Superior temporal gyrus (tissue), 1 donor: ENCODE measurements at regions not wholly inside any gene's neighbourhood (a gene's known extent, or its start where the extent isn't known, plus 50 kb on each side); places are given as distances from the start of the nearest gene placed in this dataset.
"Not testable (repeated sequence)": the region's sequence is repeated elsewhere in the genome, so short reads cannot be mapped to it uniquely, and the experiment has no call there.

ENCODE experiments used
- DNase-seq: peaks from one replicate; pipeline ENCODE4 v3.0.0-alpha.2; 2016; ENCODE audit errors: extremely low spot score

DNA sequence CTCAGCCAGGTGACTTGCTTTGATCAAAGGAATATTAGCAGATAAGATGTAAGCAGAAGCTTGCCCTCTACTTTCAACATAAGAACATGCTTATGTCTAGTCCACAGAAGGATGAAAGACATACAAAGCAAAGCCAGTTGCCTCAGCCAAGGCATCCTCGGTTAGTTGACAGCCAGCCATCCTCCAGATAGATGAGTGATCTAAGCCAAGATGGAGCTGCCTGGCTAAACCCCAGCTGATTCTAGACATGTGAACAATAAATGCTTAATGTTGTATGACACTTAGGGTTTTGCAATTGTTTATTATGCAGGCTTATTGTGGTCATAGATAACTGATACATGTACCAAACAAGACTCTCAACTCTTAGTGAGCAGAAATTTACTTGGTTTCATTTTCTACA is 157.6 kb upstream of the TMTC2 start:
- DNase-seq, result peak; percentile 69

DNA sequence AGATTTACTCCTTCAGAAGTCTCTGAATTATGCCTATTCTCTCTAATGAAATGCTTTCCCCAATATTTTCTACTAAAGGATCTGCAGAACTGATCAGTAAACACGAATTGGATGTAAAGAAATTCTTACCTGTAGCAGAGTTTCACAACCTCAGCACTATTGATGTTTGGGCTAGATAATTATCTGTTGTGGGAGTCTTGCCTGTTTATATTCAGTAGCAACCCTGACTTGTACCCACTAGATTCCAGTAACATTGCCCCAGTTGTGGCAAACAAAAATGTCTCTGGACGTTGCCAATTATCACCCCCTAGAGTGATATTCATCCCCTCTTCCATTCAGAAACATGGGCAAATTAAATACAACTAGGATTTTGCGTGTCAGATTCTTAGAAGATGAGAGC is 156.8 kb upstream of the TMTC2 start:
- DNase-seq, result no peak

DNA sequence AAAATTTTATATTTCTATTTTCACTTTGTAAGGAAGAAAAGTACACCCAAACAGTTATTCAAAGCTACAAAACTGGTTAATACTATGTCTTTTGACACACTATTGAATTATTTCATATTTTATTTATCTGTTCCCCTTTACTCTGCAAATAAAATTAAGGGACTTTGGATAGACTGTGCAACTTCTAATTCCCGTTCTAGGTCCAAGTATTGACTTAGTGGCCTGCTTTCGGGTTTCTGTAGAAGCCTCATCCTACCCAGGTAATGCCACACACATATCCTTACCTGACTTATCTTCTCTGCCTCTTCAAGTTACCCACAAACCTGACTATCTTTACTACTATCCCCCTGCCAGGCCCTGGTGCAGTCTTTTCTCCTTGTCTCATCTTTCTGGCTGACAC is 156.3 kb upstream of the TMTC2 start:
- no peak for DNase-seq

DNA sequence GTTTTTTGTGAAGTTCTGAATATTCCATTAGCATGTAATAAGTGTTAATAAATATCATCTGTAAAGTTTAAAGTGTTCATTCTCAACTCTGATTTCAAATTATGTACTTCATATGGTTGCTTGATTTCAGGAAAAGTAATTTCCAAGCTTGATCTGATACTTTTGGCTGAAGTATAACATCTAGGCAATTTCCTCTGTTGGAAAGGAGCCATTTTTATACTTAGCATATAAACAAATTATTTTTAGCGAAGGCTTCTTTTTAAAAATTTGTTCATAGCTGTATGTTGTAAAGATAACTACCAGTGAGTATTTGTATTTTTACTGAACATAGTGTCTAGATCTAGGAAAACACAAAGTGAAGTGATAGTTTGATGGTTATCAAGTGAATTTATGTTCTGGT is 153.4 kb upstream of the TMTC2 start:
- DNase-seq, result no peak

DNA sequence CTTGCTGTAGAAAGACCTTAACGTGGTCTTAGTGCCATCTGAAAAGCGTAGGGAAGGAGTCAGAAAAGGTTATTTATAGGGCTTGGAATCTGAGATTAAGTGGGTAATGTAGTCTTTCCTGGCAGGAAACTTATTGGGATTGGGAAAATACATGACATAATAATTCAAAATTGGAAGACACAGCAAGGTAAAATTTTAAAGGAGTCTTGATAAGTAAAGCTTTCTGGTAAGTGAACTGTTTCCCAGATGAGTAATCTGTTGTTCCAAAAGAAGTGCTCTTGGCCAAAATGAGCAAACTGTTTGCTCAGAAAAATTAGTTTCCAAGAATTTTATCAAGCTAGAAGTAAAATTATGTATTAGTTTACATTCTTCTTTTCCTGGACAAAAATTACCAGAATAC is 149.3 kb upstream of the TMTC2 start:
- DNase-seq, result no peak

DNA sequence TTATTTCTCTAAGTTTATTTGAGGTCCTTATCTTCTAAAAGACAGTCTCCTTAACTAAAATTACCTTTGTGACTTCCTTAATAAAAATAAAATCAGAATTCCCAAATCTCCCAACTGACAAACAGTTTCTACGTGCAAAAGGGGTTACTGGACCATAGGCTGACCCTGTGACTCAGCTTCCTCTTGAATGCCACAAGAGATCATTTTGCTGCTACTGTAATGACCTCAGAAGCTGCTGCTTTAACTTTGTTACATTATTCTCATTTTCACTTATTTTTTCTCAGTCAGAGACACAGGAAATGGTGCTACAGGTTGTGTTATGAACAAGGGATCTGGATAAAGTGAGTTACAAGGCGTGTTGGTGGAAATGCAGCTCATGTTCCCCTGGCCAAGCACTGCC is 132.2 kb upstream of the TMTC2 start:
- no peak for DNase-seq

DNA sequence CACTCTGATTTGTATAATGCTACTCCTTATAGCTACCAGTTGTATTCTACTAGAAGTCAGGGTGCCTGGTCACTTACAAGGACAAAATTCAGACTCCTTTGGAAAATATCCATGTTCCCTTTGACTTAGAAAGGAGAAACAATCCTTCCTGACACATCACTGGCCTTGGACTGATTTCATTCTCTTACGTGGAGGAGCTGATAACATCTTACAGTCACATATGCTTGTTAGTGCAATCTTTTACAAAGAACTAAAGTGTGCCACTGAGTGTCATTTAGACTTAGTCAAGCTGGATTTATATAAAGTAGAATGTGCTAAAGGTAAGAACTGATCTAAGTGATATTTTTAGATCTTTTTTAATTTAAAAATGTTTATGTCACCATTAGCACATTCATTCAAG is 131.0 kb upstream of the TMTC2 start:
- no peak for DNase-seq

DNA sequence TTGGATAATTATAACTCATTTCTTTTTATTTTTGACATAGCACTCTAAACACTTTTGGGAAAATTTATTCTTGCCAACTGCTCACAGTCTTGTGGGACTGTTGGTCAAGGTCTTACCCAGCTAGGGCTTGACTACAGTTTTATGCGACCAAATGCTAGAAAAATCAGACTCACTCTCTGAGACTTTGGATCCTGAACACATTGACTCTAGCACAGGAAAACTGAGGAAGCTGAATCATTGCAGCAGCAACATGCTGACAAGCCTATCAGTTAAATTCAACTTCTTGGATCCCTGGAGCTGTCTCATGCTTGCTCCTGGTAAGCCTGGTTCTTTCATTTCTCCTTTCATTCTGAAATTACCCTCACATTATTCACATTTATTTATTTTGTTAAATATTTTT is 120.7 kb upstream of the TMTC2 start:
- no peak for DNase-seq

DNA sequence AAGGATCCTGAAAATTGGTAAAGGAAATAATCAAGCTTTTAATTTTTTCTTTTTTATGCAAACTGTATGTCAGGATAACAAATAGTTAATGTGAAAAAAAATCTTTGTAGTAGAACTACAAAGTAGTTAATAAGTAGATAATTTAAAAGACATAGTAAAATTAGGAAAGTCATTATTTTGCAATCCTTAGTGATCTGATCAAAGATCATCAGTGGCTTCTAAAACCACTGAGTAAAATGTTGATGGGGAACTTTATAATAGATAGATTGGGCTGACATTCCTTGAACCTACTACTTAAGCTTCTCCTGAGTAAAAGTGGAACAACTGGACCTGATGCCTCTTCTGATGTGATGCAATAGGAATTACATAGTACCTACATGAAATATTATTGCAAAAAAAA is 119.0 kb upstream of the TMTC2 start:
- DNase-seq, result no peak

DNA sequence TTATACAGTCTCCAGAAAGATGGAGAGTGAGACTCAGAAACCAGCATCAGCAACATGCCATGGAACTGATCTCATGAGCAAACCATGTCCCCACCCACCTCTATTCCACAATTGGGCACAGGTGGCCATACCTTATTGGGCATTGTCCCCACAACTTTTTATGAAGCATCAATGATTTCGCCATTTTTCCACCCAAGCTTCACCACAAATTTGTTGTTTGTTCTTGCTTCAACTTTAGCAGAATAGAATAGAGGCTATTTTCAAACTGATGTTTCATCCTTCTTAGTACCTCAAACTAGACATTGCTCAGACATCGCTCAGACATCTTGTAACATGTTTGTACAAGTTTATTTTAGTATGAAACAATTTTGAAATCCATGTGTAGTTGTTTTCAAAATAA is 112.5 kb upstream of the TMTC2 start:
- DNase-seq, result no peak

DNA sequence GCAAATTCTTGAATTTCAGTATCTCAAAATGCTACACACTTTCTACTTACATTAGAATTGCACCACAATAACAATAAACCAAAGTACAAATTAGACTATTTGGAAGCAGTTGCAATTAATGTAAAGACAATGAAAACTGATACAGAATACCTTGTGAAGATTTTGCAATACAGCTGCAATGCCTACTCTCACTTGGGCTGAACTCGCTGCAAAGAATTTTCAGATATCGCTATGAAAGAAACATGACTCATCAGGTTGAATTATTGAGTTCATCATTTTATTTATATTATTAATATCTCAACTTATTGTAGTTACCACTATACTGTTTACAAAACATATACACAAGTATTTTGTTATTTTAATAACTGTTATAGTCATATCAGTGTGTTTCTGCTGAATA is 108.0 kb upstream of the TMTC2 start:
- DNase-seq, result no peak

DNA sequence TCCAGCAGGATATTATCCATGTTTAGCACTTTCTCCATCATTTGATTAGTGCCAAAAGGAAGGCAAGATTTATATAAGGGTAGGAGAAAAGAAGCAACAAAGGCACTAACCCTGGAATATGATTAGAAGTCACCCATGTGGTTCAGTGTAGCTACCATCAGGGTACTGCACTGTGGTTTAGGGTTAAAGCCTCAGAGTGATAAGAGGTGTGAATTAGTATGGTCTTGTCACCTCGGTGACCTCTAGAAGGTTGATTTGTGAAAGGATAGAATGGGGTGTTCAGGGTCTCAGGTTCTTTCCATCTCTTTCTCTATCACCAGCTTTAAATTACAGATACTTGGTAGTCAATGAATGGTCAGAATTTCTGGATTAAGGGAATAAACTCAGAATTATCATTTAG is 103.0 kb upstream of the TMTC2 start:
- no peak for DNase-seq

DNA sequence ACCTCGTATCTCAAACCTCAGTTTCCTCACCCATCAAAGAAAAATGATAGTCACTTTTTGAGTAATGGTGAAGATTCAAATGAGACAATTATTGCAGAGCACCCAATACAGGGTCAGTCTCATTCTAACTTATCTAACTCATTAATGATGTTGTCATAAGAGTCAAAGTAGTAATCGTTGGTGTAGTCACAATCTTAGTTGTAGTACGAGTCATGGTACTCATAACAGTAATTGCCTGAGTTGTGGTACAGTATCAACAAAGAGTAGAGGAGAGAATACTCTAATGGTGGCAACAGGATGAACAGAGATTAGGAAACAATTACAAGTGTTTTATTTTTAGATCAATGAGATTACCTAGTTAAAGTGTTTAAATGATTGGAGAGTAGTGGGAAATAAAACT is 93.6 kb upstream of the TMTC2 start:
- no peak for DNase-seq

DNA sequence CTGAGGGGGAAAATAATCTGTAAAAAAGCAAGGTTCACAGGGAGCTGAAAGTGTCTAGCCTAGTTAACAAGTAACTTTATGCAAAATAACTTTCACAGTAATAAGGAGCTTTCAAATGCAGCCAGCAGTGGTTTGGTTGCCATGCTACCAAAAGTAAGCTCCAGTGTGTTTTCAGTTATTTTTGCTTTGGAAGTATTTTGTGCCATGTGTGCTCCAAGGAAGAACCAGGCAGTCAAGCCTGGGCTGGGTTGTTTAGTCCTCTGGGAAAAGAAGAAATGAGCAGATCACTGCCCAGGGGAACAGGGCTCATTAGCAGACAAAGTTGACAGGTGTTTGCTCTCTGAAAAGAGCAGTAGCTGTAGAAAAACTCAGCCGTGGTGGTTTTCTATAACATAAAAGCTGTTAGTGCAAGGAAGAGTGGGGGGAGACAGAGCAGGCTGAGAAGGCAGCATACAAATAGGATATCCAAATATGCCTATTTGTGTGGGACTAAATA is 92.8 kb upstream of the TMTC2 start:
- peak; percentile 31 for DNase-seq

DNA sequence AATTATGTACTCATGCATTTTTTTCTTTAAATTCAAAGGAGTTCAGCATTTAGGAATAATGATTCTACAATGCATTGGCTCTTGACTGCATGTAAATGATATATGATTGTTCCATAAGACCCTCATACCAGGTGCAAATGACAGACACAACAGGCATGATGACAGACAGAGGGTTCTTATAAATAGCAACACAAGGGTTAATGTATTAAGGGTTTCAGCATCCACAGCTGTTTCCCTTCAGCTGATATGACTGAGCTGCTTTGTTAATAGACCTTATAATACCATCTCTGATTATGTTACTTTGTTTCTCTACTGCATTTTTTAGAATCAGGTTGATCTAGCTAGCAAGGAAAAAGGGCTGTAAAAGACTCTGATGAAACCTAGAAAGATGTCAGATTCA is 90.8 kb upstream of the TMTC2 start:
- no peak for DNase-seq

DNA sequence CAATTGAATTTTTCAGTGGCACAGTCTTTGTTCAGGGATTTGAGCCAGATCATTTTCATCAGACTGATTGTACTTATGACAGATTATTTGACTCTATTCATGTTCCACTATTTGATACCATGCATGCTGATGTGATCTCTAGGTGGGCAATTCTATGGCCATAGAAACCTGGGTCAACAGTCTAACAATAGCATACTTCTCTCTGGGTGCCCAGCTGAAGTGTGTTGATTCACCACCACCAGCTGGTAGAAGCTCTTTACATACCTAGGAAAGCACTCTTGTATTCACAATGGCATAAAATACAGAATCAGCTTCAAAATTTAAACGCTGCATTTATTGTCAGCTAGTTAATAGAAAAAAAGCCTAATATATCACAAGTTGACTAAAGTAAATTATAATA is 90.2 kb upstream of the TMTC2 start:
- DNase-seq, result no peak

DNA sequence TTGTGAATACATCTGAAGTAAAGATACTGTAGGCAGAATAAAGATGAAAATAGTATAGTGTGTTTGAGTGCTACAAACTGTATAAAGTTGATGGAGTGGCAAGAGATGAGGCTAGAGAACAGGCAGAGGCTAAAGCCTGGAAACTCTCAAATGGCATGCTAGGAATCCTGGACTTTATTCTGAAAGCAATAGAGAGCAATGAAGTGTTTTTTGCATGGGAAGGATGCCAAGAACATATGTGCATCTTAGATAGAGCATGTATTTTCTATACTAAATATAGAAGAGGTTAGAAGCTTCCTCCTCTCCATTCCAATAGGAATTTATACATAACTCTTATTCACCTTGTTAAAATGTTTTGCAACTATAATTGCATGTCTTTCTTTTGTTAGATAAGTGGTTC is 86.3 kb upstream of the TMTC2 start:
- DNase-seq, result no peak

DNA sequence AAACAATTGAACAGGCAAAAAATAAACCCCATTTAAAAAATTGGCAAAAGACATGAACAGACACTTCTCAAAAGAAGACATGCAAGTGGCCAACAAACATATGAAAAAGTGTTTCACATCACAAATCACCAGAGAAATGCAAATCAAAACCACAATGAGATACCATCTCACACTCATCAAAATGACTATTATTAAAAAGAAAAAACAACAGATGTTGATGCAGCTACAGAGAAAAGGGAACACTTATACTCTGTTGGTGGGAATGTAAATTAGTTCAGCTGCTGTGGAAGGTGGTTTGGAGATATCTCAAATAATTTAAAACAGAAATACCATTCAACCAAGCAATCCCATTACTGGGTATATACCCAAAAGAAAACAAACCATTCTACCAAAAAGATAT is 83.1 kb upstream of the TMTC2 start:
- not testable (repeated sequence) for DNase-seq

DNA sequence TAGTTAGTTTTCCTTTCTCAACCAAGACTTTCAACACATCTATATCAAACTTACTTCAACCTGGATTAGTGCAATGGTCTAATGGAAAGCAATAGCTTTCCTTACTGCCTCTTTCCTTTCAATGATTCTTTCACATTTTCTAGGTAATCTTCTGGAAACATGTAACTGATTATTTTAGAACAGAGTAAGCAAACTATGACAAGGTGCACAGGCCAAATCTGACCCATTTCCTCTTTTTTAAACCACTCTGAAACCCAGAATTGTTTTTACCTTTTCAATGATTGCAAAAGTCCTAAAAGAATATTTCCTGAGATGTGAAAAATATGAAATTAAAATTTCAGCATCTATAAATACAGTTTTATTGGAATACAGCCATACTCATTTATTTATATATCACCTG is 81.6 kb upstream of the TMTC2 start:
- no peak for DNase-seq

DNA sequence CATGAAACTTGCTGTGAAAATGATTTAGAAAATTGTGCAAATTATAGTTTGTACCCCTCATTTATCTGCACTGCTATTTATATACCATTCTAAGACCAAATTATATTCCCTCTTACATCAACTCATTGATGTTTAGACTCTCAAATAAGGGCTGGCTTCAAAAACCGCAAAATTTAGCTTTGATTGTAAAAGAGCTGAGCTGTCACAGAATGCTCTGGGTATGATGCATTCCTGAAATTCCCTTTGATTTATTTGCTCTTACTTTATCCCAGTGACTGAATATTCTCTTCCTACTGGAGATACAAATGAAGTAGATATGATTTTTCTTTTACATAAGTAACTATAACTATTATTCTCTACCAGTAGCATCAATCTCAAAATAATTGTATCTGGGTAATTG is 78.0 kb upstream of the TMTC2 start:
- DNase-seq, result no peak

DNA sequence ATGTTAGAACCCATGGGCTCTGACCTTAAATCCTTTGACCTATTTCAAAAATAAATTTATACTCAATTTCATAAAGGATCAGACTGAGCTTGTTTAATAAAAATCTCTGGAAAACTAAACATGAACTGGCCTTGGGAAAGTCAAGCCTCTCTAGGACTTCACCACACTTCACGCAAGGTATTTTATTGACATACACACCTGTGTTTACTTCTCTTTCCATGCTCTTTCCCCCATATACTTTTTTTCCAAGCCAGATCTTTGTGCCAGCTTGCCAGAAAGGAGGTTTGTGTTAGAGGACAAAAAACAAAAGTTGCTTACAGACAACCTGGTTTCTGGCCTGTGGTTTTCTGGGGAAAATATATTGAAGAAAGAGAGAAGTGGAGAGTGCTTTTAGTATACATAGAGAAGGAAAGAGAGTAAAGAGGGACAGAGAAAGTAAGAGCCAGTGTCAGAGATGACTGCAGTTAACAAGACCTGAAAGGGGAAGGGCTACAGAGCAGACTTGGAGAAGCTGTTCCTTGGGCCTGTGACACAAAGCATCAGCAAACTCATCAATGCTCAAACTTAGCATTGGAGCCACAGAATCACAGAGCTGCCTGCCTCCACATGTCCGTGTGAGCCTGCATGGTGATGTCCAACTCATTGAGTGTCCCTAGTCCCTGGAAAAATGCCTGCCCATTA is 77.3 kb upstream of the TMTC2 start:
- DNase-seq, result no peak

DNA sequence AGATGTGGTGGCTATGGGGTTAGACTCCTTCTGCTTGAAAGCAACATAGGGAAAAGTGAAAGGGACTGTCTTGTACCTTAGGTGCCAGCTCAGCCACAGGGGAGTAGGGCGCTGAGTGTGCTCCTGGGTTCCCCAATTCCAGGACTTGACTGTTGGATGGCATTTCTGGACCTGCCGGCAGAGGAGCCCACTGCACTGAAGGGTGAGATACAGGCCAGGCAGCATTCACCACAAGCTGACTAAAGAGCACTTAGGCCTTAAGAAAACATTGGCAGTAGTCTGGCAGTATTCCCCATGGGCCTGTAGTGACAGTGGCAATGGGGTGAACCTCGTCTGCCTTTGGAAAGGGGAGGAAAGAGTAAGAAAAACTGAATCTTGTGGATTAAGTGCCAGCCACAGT is 67.1 kb upstream of the TMTC2 start:
- DNase-seq, result no peak

DNA sequence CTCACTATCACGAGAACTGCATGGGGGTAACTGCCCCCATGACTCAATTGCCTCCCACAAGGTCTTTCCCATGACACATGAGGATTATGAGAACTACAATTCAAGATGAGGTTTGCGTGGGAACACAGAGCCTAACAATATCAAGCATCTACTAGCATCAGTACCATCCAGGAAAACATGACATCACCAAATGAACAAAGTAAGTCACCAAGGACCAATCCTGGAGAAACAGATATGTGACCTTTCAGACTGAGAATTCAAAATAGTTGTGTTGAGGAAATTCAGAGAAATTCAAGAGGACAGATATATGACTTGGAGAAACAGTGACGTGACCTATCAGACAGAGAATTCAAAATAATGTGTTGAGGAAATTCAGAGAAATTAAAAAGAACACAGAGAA is 65.8 kb upstream of the TMTC2 start:
- DNase-seq, result no peak

DNA sequence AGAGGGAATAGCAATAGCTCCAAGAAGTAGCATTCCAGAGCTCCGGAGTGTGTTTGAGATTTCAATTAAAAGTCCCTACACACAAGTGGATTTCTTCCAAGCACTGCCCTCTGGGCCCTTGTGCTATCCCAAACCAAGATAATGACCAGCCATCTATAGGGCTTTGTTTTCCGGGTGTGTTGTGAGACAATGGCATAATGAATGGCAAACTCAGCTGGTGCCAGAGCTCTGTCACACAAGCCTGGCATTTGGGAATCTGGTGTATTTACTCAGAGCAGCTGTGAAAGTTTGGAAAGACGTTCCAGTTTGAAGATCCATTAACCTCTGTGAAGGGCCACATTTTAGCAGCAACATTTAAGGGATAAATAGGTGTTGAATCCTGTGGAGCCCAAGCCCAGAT is 61.2 kb upstream of the TMTC2 start:
- peak; percentile 96 for DNase-seq
